HG02885 (cell line): ENCODE measurements at regions not wholly inside any gene's neighbourhood (a gene's known extent, or its start where the extent isn't known, plus 50 kb on each side); places are given as distances from the start of the nearest gene placed in this dataset.
"Not testable (repeated sequence)": the region's sequence is repeated elsewhere in the genome, so short reads cannot be mapped to it uniquely, and the experiment has no call there.

Experiments used
- ATAC-seq: cut with Tn5 transposase; IDR thresholded peaks from one replicate; pipeline ENCODE4 v1.9.1; 2021; ENCODE audit warnings: mild to moderate bottlenecking; ENCODE audit not compliant: unreplicated experiment, poor library complexity

DNA sequence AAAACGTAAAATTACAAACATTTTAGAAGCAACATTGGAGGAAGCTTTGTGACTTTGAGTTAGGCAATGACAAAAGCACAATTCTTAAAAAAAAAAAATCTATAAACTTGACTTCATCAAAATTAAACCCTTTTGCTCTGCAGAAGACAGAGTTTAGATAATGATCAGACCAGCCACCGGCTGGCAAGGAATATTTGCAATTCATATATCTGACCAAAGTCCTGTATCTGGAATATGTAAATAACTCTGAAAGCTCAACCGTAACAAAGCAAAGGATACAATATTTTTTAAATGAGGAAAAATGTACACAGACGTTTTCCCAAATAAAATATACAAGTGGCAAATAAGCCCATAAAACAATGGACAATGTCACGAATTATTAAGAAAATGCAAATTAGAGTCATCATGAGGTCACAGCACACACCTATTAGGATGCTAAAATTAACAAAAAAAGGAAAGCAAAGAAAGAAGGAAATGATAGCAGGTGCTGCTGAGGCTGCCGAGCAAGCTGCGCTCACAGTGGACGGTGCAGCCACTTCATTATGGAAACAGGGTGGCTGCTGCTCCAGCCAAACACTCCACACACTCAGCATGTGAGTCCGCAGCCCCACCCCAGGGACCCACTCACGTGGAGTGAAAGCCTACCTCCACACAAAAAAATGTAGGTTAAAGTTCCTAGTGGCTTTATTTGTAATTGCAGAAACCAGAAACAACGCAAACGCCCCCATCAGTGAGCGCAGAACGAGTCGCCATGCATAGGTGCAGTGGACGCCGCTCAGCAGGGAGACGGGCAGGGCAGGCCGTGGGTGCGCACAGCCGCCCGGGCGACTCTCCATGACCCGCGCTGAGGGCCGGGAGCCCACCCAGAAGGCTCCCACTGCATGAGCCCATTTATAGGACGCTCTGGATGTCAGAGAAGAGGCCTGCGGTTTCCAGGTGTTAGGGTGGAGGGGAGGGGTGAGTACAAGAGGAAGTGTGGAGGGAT is 375.4 kb downstream of the ADGRD1 start:
- ATAC-seq, result not testable (repeated sequence)

DNA sequence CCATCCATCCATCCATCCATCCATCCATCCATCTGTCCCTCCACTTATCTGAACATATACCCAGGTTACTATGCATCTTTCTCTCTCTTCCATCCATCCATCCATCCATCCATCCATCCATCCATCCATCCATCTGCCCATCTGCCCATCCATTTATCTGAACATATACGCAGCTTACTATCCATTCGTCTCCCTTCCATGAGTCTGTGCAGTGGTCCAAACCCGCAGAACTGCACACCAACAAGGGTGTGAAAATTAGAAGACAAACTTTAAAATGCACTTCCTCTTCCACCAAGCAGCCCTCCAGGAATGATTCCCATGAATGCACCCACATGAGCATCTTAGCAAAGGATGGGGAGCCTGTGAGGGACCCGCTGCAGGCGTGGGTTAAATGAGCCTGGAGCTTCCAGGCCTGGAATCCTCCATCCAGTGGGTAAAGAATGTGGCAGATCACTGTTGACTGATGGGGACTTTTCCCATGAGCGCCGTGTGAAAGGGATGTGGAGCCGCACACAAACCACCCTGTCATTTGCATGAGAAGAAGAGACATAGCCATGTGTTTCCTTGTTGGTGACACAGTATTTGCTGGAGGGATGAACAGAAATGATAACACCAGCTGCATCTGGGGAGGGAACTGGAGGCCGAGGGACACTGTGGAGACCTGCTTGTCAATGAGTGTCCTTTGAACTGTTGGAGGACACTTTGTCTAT is 376.6 kb downstream of the ADGRD1 start:
- ATAC-seq, result no peak

DNA sequence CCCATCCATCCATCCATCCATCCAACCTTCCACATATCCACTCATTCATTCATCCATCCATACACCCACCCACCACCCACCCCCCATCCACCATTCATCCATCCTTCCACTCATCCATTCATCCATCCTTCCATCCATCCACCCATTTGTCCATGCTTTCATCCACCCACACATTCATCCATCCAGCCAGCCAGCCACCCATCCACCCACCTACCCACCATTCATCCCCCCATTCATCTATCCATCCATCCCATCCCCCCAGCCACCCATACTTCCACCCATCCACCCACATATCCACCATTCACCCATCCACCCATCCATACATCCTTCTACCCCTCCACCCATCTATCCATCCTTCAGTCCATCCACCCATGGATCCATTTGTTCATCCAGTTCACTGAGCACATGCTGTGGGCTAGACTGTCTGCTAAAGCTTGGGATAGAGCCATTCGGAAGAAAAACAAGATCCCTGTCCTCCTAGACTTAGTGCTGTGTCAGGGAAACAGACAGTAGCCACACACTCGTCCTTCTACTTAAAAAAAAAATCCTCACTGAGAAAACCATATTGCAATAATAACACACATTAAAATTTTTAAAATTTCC is 377.5 kb downstream of the ADGRD1 start:
- ATAC-seq, result no peak

DNA sequence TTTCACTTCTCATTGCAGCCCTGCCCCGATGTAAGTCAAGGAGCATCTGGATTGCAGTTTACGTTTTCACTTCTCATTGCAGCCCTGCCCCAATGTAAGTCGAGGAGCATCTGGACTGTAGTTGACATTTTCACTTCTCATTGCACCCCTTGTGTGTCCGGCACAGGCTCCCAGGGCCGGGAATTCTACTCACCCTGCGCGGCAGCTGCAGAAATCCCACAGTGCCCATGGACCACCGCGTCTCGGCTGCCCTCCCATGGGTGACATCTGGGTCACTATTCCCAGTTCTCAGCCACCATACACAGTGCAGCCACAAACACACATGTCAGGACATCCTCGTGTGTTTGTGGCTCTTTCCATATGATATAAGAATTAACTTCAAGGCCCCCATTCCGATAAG is 378.5 kb downstream of the ADGRD1 start:
- no peak for ATAC-seq

DNA sequence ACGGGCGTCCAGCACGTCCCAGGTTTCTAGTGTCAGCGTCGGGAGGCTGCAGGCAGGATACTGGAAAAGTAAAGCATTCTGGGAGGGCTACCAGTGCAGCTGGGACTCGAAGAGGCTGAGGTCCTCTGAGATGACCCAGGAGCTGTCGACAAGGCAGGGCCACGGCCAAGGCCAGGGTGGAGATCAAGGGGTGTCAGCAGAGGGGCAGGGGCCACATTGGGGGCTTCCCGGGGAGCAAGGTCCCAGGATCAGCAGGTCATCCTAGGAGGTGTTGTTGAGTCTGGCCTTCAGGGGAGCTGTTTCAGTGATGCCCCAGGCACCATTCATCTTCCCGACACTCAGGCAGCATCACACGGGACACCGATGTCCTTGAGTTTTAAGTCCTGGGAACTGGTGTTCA is 377.8 kb upstream of the SFSWAP start:
- ATAC-seq, result no peak

DNA sequence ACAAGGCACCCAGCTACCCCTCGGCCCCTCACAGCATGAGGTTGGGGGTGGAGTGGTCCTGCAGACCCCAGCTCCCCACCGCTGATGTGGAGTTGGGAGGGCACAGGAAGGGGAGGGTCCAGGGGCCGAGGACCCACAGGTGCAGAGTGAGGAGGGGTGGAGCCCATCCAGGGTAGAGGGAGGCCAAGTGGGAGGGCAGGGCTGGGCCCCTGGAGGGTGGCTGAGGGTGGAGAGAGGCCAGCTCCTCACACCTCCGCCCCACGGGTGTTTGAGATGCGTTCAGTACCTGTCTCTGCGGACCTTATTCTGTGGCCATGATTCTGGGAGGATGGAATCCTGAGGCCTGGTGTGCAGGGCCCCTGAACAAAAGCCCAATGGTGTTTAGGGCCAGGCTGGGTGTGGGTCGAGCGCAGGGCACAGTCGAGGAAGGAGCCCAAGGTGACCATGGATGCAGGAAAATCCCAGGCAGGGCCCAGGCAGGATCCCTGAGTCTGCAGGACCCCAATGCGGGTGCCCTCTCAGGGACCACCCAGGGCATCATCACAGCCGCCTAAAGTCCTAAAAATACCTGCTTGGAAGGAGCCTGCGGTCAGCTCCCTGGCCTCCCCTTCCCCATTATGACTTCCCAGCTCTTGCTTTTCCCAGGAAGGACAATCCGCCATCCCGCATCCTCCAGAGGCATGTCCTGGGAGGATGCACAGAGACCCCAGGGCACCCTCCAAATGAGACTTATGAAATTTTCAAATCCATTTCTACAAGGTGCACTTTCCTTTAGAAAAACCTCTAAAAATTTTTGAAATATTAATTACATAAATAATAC is 377.1 kb upstream of the SFSWAP start:
- ATAC-seq, result no peak

DNA sequence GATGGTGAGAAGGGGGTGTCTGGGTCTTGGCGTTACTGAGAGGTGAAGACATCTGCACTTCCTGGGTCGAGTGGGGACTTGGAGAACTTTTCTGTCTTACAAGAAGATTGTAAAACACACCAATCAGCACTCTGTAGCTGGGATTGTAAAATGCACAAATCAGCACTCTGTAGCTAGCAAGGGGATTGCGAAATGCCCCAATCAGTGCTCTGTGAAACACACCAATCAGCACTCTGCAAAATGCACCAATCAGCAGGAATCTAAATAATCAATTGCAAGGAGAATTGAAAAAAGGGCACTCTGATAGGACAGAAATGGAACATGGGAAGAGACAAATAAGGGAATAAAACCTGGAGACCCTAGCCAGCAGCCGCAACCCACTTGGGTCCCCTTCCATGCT is 376.1 kb upstream of the SFSWAP start:
- no peak for ATAC-seq

DNA sequence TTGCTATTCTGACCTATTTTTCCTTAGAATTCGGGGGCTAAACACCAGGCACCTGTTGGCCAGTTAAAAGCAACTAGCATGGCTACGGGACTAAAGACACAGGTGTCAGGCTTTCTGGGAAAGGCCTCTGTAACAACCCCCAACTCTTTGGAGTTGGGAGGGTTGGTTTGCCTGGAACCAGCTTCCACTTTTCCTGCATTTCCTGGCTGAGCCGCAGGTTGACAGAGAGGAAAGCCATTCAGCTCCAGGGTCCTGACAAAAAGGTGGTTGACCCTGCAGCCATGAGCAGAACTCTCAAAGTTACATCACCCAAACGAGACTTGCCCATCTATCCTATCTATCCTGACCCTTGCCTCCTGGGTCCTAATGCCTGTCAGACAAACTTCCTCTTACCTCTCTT is 375.4 kb upstream of the SFSWAP start:
- no peak for ATAC-seq

DNA sequence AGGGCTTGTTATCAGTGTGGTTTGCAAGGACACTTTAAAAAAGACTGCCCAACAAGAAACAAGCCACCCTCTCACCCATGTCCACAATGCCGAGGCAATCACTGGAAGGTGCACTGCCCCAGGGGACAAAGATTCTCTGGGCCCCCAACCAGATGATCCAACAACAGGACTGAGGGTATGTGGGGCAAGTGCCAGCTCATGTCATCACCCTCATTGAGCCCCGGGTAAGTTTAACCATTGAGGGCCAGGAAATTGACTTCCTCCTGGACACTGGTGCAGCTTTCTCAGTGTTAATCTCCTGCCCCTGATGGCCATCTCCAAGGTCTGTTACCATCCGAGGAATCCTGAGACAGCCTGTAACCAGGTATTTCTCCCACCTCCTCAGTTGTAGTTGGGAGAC is 373.0 kb upstream of the SFSWAP start:
- ATAC-seq, result not testable (repeated sequence)

DNA sequence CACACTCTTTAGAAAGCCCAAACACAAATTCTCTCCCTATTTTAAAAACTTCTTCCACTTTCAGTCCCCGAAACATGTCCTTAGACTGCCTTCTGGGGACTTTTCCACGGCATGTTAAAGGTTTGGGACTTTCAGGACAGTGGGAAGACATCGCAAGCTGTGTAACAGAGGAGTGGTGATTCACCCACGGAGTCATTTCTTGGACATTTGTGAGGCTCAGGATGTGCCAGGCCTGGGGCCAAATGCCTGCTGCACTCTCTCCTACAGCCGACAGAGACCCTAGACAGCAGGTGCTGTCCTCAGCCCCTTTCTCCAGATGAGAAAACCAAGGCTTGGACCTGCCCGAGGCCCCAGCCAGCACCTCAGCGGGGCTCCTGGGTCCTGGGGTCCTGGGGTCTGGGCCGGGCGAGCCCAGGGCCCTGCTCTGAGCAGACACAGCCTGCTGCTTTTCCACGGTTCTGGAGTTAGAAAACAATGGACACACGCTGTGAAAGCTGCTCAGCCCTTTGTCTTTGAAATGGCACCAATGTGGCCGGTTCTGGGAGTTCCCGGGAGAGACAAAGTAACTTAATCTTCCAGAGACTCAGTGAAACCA is 370.2 kb upstream of the SFSWAP start:
- ATAC-seq, result no peak

DNA sequence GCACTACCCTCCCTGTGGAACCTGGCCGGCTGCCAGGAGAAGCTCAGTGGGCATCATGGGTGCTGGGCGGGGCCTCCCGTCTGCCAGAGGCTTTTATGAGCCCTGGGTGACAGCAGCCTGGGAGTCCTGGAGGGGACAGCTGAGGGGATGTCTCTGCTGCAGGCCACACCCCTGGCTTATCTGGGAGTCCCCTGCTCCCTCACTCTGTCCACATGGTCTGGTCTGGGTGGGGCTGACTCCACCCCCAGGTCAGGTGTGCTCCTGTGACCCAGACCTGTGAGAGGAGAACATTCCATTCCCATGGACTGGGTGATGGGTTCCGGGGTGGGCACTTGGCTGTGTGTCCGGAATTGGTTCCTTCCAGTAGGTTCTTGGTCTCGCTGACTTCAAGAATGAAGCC is 369.3 kb upstream of the SFSWAP start:
- ATAC-seq, result not testable (repeated sequence)

DNA sequence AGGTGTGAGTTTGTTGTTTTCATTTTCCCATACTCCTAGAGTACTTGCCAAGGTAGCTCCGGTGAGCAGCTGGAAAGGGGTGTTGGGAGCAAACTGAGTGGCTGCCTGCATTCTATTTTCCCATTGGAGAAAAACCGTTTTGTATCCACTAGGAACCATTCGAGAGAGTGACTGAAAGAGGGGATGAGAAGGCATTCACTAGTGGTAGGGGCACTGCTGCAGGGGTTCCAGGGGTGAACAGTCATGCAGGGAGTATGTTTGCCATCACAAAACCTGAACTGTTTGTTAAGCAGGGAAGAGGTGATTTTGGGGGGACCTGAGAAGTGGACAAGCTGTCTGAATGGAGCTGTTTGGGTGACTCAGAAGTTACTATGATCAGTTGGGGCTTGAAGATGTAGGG is 367.5 kb upstream of the SFSWAP start:
- not testable (repeated sequence) for ATAC-seq

DNA sequence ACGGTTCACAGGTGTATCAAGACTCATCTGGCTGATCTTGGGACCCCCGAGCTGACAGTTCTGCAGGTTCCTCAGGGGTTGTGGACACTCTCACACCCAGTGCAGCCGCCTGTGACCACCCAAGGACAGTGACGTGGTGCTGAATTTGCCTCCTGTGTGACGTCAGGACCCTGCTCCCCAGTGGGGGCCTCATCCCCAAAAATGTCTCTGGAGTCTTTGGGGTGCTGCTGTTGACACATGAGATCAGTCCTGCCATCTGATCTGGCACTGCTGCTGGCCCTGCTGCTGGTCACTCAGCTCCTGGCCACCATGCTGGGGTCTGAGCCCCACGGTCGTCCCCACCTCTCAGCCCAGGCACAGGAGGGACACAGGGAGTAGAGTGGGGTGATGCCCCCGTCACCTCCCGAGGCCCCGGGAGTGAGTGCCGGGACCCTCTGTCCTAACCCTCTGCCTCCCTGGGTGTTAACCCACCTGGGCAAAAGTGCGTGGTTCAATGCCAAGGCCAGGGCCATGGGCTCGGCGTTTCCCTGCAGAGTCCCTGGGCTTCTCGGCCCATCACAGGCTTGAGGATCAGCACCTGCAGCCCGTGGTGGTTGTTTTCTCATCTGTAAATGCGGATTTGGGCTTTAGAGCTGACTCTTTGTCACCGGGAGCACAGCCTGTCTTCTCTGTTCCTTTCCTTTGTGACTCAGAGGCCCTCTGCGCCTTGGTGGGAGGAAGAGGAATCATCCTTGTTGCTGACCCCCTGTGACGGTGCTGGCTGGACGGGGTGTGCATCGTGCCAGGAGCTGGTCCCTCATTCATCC is 366.0 kb upstream of the SFSWAP start:
- not testable (repeated sequence) for ATAC-seq

DNA sequence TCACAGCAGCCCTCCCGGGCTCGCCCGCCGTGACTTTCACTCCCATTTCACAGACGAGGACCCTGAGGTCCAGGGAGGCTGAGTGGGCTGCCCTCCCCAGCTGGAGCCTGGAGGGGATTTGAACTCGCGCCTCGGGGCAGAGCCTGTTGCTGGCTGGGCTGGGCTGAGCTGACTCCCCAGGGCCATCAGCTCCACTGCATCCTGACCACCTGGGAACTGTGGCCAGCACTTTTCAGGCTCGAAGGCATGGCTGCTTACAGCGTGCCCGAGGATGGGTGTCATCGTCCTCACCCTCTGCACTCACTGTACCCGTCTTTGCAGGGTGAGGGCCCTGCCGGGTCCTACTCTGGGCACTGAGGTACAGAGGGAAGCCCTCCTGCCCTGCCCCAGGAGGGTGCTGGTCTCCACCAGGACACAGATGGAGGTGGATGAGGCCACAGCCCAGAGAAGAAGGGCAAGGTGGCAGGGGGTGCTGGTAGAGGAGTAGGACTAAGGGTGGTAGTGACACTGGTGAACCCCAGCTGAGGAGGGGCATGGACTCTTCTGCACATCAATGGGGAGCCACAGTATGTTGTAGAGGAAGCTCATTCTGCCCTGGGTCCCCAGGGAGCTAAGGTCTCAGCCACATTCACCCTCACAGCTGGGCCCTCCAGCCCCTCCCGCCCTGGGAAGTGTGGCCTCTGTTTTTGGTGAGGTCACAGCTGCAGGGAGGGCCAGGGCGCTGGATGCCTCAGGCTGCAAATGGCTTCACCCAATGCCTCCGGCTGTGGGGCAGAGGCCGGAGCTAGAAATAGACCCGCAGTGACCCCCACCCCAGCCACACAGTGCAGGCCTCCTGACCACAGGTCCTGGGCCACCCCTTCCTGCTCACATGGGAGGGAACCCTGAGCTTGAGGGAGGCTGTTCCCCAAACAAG is 365.1 kb upstream of the SFSWAP start:
- ATAC-seq, result no peak

DNA sequence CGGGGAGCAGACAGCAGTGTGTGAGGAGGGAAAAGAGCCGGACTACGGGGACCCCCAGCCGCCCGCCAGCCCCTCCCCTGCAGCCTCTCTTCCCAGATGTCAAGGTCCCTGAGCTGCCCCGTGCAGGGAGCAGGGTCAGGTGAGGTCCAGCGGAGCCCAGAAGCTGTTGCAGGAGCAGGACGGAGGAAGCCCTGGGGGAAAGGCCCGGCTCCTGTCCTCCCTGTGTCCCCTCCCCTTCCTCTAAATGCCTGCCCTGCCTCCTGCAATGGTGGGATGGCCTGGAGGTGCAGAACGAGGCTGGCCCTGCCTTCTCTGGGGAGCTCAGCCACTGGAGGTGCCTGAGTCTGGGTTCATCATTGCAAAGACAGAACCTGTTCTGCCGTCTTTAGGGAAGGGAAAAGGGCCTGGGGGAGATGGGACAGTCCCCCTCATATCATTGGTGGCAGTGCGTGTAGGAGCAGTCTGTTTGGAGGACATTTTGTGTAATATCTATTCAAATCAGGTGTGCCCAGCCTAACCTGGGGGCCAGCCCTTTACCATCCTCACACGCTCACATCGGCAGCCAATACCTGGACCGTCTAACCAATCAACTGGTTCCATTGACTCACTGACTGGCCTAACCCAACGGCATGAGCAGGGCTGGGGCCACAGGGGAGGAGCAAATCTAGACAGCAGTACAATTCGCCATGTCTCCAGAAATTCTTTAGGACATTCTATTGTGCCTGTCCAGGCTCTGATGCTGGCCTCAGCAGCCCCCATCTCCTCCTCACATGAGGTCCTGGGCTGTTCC is 364.1 kb upstream of the SFSWAP start:
- ATAC-seq, result no peak

DNA sequence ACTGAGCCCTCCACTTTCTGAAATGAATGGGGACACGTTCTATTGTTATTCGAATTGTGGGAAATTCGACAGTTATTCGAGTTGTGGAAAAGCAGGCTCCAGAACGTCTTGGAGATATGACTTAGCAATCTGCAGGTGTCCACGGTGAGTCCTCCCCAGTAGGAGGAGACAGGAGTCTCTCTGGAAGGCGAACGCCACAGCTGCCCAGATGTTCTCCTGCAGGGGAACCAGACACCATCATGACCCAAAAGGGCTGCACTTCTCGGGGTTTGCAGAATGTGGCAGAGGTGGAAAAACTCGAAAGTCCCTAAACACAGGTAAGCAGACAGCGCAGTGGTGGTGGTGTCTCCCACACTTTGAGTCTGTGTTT is 363.6 kb upstream of the SFSWAP start:
- no peak for ATAC-seq

DNA sequence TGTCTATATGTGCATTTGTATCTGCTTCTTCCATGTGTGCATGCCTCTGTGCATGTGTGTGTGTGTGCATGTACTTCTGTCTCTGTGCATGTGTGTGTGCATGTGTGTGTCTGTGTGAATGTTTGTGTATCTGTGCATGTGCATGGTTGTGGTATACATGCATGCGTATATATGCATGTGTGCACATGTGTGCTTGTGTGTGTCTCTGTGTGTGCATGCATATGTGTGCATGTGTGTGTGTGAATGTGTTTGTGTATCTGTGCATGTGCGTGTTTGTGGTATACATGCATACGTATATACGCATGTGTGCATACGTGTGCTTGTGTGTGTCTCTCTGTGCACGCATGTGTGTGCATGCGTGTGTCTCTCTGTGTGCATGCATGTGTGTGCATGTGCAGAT is 363.2 kb upstream of the SFSWAP start:
- no peak for ATAC-seq
